ENCODE measurements at regions not wholly inside any gene's neighbourhood (a gene's known extent, or its start where the extent isn't known, plus 50 kb on each side); places are given as distances from the start of the nearest gene placed in this dataset.

DNA sequence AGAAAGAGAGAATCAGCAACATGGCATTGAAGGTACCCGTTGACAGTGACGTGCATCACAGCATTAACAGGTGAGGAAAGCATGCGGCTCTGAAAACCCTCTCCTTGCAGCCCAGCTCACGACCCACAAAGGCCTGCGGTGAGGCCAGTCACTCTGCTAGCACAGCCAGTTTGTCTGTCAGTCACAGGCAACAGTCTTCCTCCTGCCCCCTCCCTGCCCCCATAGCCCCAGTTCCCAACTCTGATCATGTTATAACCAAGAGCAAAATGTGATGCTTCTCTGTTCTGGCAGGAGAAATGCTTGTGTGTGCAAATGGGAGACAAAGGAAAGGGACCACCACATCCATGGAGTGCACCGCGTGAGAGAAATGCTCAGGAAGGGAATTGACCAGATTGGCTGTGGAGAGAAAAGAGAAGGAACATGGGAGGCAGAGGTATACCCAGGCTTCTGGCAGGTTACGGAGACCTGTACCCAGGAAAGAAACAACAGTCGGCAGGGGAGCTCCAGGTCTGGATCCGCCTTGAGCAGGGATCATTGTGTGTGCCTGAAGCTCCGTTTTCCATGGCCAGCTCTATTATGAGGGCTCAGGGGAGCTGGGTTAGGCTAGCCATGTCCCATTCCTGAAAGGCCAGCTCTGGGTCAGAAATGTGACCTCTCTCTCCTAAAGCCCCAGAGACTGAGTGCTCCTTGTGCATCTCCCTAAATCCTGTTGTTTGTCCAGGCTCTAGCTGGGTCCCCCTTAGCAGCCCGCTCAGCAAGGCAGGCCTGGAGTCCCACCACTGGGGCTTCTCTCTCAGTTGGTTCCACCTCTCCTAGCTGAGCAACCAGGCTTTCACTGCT, 139.7 kb upstream of the MAMLD1 start:
- Histone ChIP-seq H3K4me1 (ENCODE audit: control insufficient read depth, insufficient read depth, low read length) (peaks cover 7% of the 10 kb centered on the region; the same call in 1 of the 2 replicates), H3K4me3 (ENCODE audit: low read depth in 2 of 2, low read length in 2 of 2) (no peak overlapping the region), H3K27ac (ENCODE audit: low read length) (no peak overlapping the region), H3K36me3 (ENCODE audit: control insufficient read depth, insufficient read depth, low read length) (no peaks in the 10 kb centered on the region), H3K27me3 (ENCODE audit: control insufficient read depth, insufficient read depth, low read length) (no peaks in the 10 kb centered on the region; the same call in 1 of the 2 replicates), H3K9me3 (ENCODE audit: control insufficient read depth, insufficient read depth, low read depth, low read length) (no peaks in the 10 kb centered on the region)
- no TSS peak for BruUV-seq (replicated peaks)
- DNase-seq (ENCODE audit: low read depth, low spot score) (no peak), ATAC-seq (no peak)
- ChIA-PET POLR2A (interaction anchor here (0.7 kb wide), 1 partner anchor 488 kb away, joined by 3 read pairs; no protein-coding TSS in a partner anchor), CTCF (no interaction called here)
- in situ Hi-C loops (cut with HindIII; ENCODE audit: low pct_unique_long_range_greater_than_20kb, low sequenced_read_pairs) (no loop called here), intact Hi-C loops (cut with micrococcal nuclease; ENCODE audit: unreplicated experiment) (no loop called here)
- TF ChIP-seq TCF7L2 (IDR thresholded peaks at IDR 0.05; ENCODE audit: low read depth, low read length): no peak
- TF ChIP-seq POLR2AphosphoS5 (IDR thresholded peaks at IDR 0.05; ENCODE audit: low read depth, low read length): no peak
- TF ChIP-seq, protein P1, sequence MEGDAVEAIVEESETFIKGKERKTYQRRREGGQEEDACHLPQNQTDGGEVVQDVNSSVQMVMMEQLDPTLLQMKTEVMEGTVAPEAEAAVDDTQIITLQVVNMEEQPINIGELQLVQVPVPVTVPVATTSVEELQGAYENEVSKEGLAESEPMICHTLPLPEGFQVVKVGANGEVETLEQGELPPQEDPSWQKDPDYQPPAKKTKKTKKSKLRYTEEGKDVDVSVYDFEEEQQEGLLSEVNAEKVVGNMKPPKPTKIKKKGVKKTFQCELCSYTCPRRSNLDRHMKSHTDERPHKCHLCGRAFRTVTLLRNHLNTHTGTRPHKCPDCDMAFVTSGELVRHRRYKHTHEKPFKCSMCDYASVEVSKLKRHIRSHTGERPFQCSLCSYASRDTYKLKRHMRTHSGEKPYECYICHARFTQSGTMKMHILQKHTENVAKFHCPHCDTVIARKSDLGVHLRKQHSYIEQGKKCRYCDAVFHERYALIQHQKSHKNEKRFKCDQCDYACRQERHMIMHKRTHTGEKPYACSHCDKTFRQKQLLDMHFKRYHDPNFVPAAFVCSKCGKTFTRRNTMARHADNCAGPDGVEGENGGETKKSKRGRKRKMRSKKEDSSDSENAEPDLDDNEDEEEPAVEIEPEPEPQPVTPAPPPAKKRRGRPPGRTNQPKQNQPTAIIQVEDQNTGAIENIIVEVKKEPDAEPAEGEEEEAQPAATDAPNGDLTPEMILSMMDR (IDR thresholded peaks at IDR 0.05): no peak
- no peak for TF ChIP-seq SIN3A (IDR thresholded peaks at IDR 0.05; ENCODE audit: borderline replicate concordance, insufficient read depth, low read depth, low read length)
- TF ChIP-seq, protein P2, sequence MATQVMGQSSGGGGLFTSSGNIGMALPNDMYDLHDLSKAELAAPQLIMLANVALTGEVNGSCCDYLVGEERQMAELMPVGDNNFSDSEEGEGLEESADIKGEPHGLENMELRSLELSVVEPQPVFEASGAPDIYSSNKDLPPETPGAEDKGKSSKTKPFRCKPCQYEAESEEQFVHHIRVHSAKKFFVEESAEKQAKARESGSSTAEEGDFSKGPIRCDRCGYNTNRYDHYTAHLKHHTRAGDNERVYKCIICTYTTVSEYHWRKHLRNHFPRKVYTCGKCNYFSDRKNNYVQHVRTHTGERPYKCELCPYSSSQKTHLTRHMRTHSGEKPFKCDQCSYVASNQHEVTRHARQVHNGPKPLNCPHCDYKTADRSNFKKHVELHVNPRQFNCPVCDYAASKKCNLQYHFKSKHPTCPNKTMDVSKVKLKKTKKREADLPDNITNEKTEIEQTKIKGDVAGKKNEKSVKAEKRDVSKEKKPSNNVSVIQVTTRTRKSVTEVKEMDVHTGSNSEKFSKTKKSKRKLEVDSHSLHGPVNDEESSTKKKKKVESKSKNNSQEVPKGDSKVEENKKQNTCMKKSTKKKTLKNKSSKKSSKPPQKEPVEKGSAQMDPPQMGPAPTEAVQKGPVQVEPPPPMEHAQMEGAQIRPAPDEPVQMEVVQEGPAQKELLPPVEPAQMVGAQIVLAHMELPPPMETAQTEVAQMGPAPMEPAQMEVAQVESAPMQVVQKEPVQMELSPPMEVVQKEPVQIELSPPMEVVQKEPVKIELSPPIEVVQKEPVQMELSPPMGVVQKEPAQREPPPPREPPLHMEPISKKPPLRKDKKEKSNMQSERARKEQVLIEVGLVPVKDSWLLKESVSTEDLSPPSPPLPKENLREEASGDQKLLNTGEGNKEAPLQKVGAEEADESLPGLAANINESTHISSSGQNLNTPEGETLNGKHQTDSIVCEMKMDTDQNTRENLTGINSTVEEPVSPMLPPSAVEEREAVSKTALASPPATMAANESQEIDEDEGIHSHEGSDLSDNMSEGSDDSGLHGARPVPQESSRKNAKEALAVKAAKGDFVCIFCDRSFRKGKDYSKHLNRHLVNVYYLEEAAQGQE (IDR thresholded peaks at IDR 0.05; ENCODE audit: insufficient read depth in 1 of 2, low read depth in 2 of 2, low read length in 1 of 2): no peak

DNA sequence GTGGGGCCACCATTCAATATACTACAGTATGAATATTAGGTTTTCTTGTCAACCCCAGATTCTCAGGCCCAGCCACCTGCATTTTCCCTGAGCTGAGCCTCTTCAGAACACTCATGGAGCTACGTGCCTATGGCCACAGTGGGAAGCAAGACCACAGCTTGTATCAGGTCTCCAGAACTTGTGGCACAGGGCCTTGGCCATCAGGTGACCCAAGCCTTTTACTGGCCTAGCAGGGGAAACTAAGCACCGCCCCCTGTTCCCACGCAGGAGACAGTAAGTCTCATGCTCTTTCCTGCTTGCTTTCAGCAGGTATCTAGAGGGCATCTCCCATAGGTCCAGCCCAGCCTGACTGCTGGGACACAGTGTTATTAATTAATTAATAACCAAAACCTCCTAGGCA, 138.4 kb upstream of the MAMLD1 start:
- Histone ChIP-seq H3K27me3 (ENCODE audit: control insufficient read depth, insufficient read depth, low read length) (no peaks in the 10 kb centered on the region; the same call in 1 of the 2 replicates), H3K4me1 (ENCODE audit: control insufficient read depth, insufficient read depth, low read length) (peaks cover 1% of the 10 kb centered on the region; the same call in 1 of the 2 replicates), H3K9me3 (ENCODE audit: control insufficient read depth, insufficient read depth, low read depth, low read length) (no peaks in the 10 kb centered on the region), H3K4me3 (ENCODE audit: low read depth in 2 of 2, low read length in 2 of 2) (no peak overlapping the region), H3K27ac (ENCODE audit: low read length) (no peak overlapping the region), H3K36me3 (ENCODE audit: control insufficient read depth, insufficient read depth, low read length) (no peaks in the 10 kb centered on the region)
- BruUV-seq (replicated peaks): no TSS peak
- TF ChIP-seq, protein P1 (IDR thresholded peaks at IDR 0.05): no peak
- TF ChIP-seq TCF7L2 (IDR thresholded peaks at IDR 0.05; ENCODE audit: low read depth, low read length): no peak
- no peak for TF ChIP-seq SIN3A (IDR thresholded peaks at IDR 0.05; ENCODE audit: borderline replicate concordance, insufficient read depth, low read depth, low read length)
- TF ChIP-seq POLR2AphosphoS5 (IDR thresholded peaks at IDR 0.05; ENCODE audit: low read depth, low read length): no peak
- TF ChIP-seq, protein P2 (IDR thresholded peaks at IDR 0.05; ENCODE audit: insufficient read depth in 1 of 2, low read depth in 2 of 2, low read length in 1 of 2): no peak
- ChIA-PET POLR2A (no interaction called here), CTCF (no interaction called here)
- ATAC-seq (no peak), DNase-seq (ENCODE audit: low read depth, low spot score) (no peak)
- in situ Hi-C loops (cut with HindIII; ENCODE audit: low pct_unique_long_range_greater_than_20kb, low sequenced_read_pairs): no loop called here
- intact Hi-C loops (cut with micrococcal nuclease; ENCODE audit: unreplicated experiment): no loop called here

Data from Panc1 (cell line).